Psoas muscle (tissue), 7 donors: ENCODE measurements at regions not wholly inside any gene's neighbourhood (a gene's known extent, or its start where the extent isn't known, plus 50 kb on each side); places are given as distances from the start of the nearest gene placed in this dataset.
A peak's percentile ranks its signal among the peaks of the same experiment; 100 is the strongest.

Experiments used
- ATAC-seq, 4 donors: fragments of 200-7000 bp; cut with Tn5 transposase; one replicate each; pipeline ENCODE4 v1.9.1; 2020; ENCODE audit warnings: moderate library complexity in 3 of 4, mild to moderate bottlenecking in 2 of 4
- DNase-seq, 2 donors: peaks; one replicate each; pipeline ENCODE4 v3.0.0-alpha.2; 2020
- H3K27ac ChIP-seq: fragments of 200-600 bp; one replicate; pipeline ENCODE4 v1.8.0; 2022
- H3K27me3 ChIP-seq, 3 donors: fragments of 200-600 bp in 1 of 3; one replicate each; pipeline versions ENCODE4 v1.6.1 to v1.8.0; 2013 to 2022; ENCODE audit warnings: low read length in 2 of 3, mild to moderate bottlenecking in 2 of 3, moderate library complexity in 1 of 3; ENCODE audit not compliant: insufficient read depth in 3 of 3
- H3K36me3 ChIP-seq, 2 donors: fragments of 200-600 bp in 1 of 2; one replicate each; pipeline versions ENCODE4 v1.6.1 to v1.8.0; 2013 to 2022; ENCODE audit warnings: low read depth in 1 of 2, mild to moderate bottlenecking in 1 of 2, moderate library complexity in 1 of 2; ENCODE audit not compliant: insufficient read depth in 1 of 2
- H3K4me1 ChIP-seq: fragments of 200-600 bp; one replicate; pipeline ENCODE4 v1.8.0; 2022
- H3K4me3 ChIP-seq: fragments of 200-600 bp; one replicate; pipeline ENCODE4 v1.8.0; 2022; ENCODE audit warnings: mild to moderate bottlenecking
- H3K9me3 ChIP-seq: fragments of 200-600 bp; one replicate; pipeline ENCODE4 v1.8.0; 2022
- CTCF ChIP-seq: fragments of 200-600 bp; IDR thresholded peaks from one replicate; pipeline ENCODE4 v1.8.0; 2022; ENCODE audit warnings: antibody characterized with exemption
- WGBS, 3 donors: extraction: QIAGEN DNeasy Blood & Tissue Kit; methylation state at CpG; one replicate each; pipeline versions ENCODE4 v1.1.6 to v1.1.7; 2013; 5-methylcytosine and 5-hydroxymethylcytosine counted together
- intact Hi-C, 2 donors: fragments of 100-400 bp; cut with DNase I; formaldehyde crosslinking; loops; one replicate each; pipeline versions ENCODE4 v1.11.0 to v1.14.2; 2022
- donor health status: healthy with polysubstance abuse.
- donor health status: DM: no; HTN: no; CAD: no; lungs with moderate emphysema.
- donor health status: Bipolar disorder and iron deficiency.
- donor health status: healthy.
- donor health status: DM: yes; HTN: yes; CAD: no.
- donor health status: DM: no; HTN: no; CAD: no.
- donor health status: DM: yes; HTN: yes; CAD: no.

- whole genome bisulfite sequencing, 3 donors: 84 to 88% (median 85%) methylated on average over 15 of the region's 15 CpGs
- no peak overlapping the region for H3K27ac ChIP-seq
- no peak for TF ChIP-seq CTCF
- H3K4me1 ChIP-seq: peaks cover 2% of the 10 kb centered on the region
- ATAC-seq (no peak), DNase-seq (no peak)
- H3K9me3 ChIP-seq: no peaks in the 10 kb centered on the region
- no peaks in the 10 kb centered on the region for H3K36me3 ChIP-seq
- intact Hi-C loops: no loop called here
- no peak overlapping the region for H3K4me3 ChIP-seq
- peaks cover 0 to 4% (median 0%) of the 10 kb centered on the region in 3 donors for H3K27me3 ChIP-seq
These were observed 148.1 kb upstream of the C14orf180 start for GRCh38 chr14:104431351-104431928.

GRCh38 chr14:104431929-104432541 is 147.5 kb upstream of the C14orf180 start:
- intact Hi-C loops: no loop called here
- H3K9me3 ChIP-seq: no peaks in the 10 kb centered on the region
- TF ChIP-seq CTCF: no peak
- DNase-seq (no peak), ATAC-seq (no peak)
- H3K36me3 ChIP-seq: no peaks in the 10 kb centered on the region
- H3K27ac ChIP-seq: no peak overlapping the region
- H3K4me1 ChIP-seq: peaks cover 6% of the 10 kb centered on the region
- H3K27me3 ChIP-seq: peaks cover 0 to 4% (median 2%) of the 10 kb centered on the region in 3 donors
- WGBS, 3 donors: 81 to 84% (median 82%) methylated on average over 8 to 11 of the region's 11 CpGs
- no peak overlapping the region for H3K4me3 ChIP-seq

GRCh38 chr14:104432611-104433231 is 146.8 kb upstream of the C14orf180 start:
- peaks cover 6% of the 10 kb centered on the region for H3K4me1 ChIP-seq
- H3K9me3 ChIP-seq: no peaks in the 10 kb centered on the region
- no peak for TF ChIP-seq CTCF
- WGBS, 3 donors: 90 to 95% (median 92%) methylated on average over 27 of the region's 27 CpGs
- intact Hi-C loops: no loop called here
- ATAC-seq: no peak
- no peak overlapping the region for H3K4me3 ChIP-seq
- H3K27me3 ChIP-seq: peaks cover 0 to 4% (median 2%) of the 10 kb centered on the region in 3 donors
- H3K27ac ChIP-seq: no peak overlapping the region
- no peaks in the 10 kb centered on the region for H3K36me3 ChIP-seq
- DNase-seq: no peak

- ATAC-seq: no peak
- Histone ChIP-seq H3K36me3 (no peaks in the 10 kb centered on the region), H3K4me3 (no peak overlapping the region), H3K4me1 (peaks cover 6% of the 10 kb centered on the region), H3K27ac (no peak overlapping the region), H3K9me3 (no peaks in the 10 kb centered on the region), H3K27me3 (peaks cover 0 to 4% (median 2%) of the 10 kb centered on the region in 3 donors)
- peak in 1 of 2 donors; percentile 47 for DNase-seq
- WGBS, 3 donors: 91% methylated on average over 29 of the region's 29 CpGs
- TF ChIP-seq CTCF: no peak
- intact Hi-C loops: no loop called here
These were observed 146.0 kb upstream of the C14orf180 start for GRCh38 chr14:104433401-104434213.
